B cell (primary cell): ENCODE measurements at regions not wholly inside any gene's neighbourhood (a gene's known extent, or its start where the extent isn't known, plus 50 kb on each side); places are given as distances from the start of the nearest gene placed in this dataset.

ENCODE experiments used
- EZH2 ChIP-seq: IDR thresholded peaks from 2 replicates; pipeline ENCODE4 v1.6.1; 2012; ENCODE audit warnings: borderline replicate concordance, low read depth, mild to moderate bottlenecking, moderate library complexity, low read length; ENCODE audit not compliant: insufficient read depth, poor library complexity, severe bottlenecking
- TF ChIP-seq, protein P1 (sequence below): fragments of 200-600 bp; IDR thresholded peaks from one replicate; pipeline ENCODE4 v1.8.0; 2022; ENCODE audit warnings: antibody characterized with exemption, mild to moderate bottlenecking

DNA sequence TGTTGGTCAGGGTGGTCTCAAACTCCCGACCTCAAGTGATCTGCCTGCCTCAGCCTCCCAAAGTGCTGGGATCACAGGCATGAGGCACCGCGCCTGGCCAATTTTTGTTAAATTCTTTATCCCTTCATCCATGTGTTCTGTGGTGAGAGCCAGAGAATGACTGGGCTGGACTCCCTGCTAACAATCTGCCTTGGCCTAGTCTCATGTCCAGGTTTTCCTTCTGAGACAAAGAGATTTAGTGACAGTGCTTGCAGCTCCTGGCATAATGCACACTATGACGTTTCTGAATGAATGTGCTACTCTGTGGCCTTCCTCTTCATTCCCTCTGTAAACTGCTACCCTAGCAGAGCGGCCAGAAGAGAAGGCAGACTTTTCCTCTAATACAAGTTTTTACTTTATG, 79.3 kb downstream of the FOXD1 start:
- TF ChIP-seq EZH2: no peak
- TF ChIP-seq, protein P1, sequence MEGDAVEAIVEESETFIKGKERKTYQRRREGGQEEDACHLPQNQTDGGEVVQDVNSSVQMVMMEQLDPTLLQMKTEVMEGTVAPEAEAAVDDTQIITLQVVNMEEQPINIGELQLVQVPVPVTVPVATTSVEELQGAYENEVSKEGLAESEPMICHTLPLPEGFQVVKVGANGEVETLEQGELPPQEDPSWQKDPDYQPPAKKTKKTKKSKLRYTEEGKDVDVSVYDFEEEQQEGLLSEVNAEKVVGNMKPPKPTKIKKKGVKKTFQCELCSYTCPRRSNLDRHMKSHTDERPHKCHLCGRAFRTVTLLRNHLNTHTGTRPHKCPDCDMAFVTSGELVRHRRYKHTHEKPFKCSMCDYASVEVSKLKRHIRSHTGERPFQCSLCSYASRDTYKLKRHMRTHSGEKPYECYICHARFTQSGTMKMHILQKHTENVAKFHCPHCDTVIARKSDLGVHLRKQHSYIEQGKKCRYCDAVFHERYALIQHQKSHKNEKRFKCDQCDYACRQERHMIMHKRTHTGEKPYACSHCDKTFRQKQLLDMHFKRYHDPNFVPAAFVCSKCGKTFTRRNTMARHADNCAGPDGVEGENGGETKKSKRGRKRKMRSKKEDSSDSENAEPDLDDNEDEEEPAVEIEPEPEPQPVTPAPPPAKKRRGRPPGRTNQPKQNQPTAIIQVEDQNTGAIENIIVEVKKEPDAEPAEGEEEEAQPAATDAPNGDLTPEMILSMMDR: no peak
